SU-DHL-6 (cell line): ENCODE measurements at regions not wholly inside any gene's neighbourhood (a gene's known extent, or its start where the extent isn't known, plus 50 kb on each side); places are given as distances from the start of the nearest gene placed in this dataset.

ENCODE experiments used
- H2AFZ ChIP-seq: fragments of 200-600 bp; sonication (generic); 2 replicates; pipeline ENCODE4 v1.6.1; 2014; ENCODE audit warnings: low read depth, mild to moderate bottlenecking, moderate library complexity, mixed read lengths, antibody characterized with exemption, low read length; ENCODE audit not compliant: severe bottlenecking
- H3F3A ChIP-seq: fragments of 200-600 bp; shearing (Covaris generic); 2 replicates; pipeline ENCODE4 v1.6.0; 2016; ENCODE audit warnings: antibody characterized with exemption, mild to moderate bottlenecking; ENCODE audit not compliant: insufficient read depth
- H3K27ac ChIP-seq: fragments of 200-600 bp; sonication (generic); 2 replicates; pipeline ENCODE4 v1.5.1; 2016; ENCODE audit warnings: low read depth, mild to moderate bottlenecking, low read length, moderate library complexity, mixed read lengths
- H3K27me3 ChIP-seq: fragments of 200-600 bp; sonication (generic), shearing (Covaris generic); 2 replicates; pipeline ENCODE4 v1.6.0; 2014; ENCODE audit warnings: mild to moderate bottlenecking, low read length
- H3K36me3 ChIP-seq: fragments of 200-600 bp; sonication (generic); 2 replicates; pipeline ENCODE4 v1.6.1; 2014; ENCODE audit warnings: mild to moderate bottlenecking, low read length, mixed read lengths
- H3K4me2 ChIP-seq: fragments of 300-600, 200-600 bp; shearing (Covaris generic), sonication (generic); 2 replicates; pipeline ENCODE4 v1.6.0; 2014; ENCODE audit warnings: low read length, low read depth, mild to moderate bottlenecking; ENCODE audit not compliant: poor library complexity, severe bottlenecking
- H3K4me3 ChIP-seq: fragments of 200-600 bp; sonication (generic); 2 replicates; pipeline ENCODE4 v1.5.1; 2014; ENCODE audit warnings: antibody characterized with exemption, low read length, mild to moderate bottlenecking, mixed read lengths; ENCODE audit not compliant: insufficient read depth, poor library complexity, severe bottlenecking
- H3K79me2 ChIP-seq: fragments of 200-600 bp; sonication (generic); 2 replicates; pipeline ENCODE4 v1.6.1; 2014; ENCODE audit warnings: mild to moderate bottlenecking, low read length, moderate library complexity; ENCODE audit not compliant: insufficient read depth
- H3K9ac ChIP-seq: fragments of 200-600 bp; sonication (generic); 2 replicates; pipeline ENCODE4 v1.7.0; 2014; ENCODE audit warnings: mild to moderate bottlenecking, low read length
- H3K9me2 ChIP-seq: fragments of 200-600 bp; sonication (generic); replicated peaks from 2 replicates; pipeline ENCODE4 v1.6.1; 2014; ENCODE audit warnings: low read length; ENCODE audit not compliant: insufficient read depth
- H3K9me3 ChIP-seq: fragments of 200-600 bp; sonication (generic); 2 replicates; pipeline ENCODE4 v1.6.1; 2014; ENCODE audit warnings: low read length, mixed read lengths; ENCODE audit not compliant: insufficient read depth
- H4K20me1 ChIP-seq: fragments of 200-600 bp; sonication (generic); 2 replicates; pipeline ENCODE4 v1.6.1; 2014; ENCODE audit warnings: low read depth, mild to moderate bottlenecking, antibody characterized with exemption, low read length, moderate library complexity, mixed read lengths
- EZH2phosphoT487 ChIP-seq: fragments of 200-600 bp; sonication (generic), shearing (Covaris generic); conservative IDR thresholded peaks from 2 replicates; pipeline ENCODE4 v1.6.1; 2018; ENCODE audit warnings: mild to moderate bottlenecking, antibody characterized with exemption, low read length, moderate library complexity, mixed read lengths
- TF ChIP-seq, protein P1 (sequence below): fragments of 200-600 bp; sonication (generic); IDR thresholded peaks from one replicate; pipeline ENCODE4 v1.5.1; 2017; ENCODE audit warnings: antibody characterized with exemption, mild to moderate bottlenecking, low read length, moderate library complexity; ENCODE audit not compliant: insufficient read depth, poor library complexity, severe bottlenecking

- Histone ChIP-seq H3K9me2 (no peaks in the 10 kb centered on the region), H3K27me3 (no peaks in the 10 kb centered on the region), H3K79me2 (no peaks in the 10 kb centered on the region), H2AFZ (no peak overlapping the region), H3K27ac (no peak overlapping the region), H3F3A (no peaks in the 10 kb centered on the region), H3K4me2 (no peak overlapping the region), H3K4me3 (no peak overlapping the region), H3K9me3 (no peaks in the 10 kb centered on the region), H3K36me3 (no peaks in the 10 kb centered on the region), H3K9ac (no peak overlapping the region), H4K20me1 (no peaks in the 10 kb centered on the region)
- TF ChIP-seq EZH2phosphoT487 = no peak
- TF ChIP-seq, protein P1, sequence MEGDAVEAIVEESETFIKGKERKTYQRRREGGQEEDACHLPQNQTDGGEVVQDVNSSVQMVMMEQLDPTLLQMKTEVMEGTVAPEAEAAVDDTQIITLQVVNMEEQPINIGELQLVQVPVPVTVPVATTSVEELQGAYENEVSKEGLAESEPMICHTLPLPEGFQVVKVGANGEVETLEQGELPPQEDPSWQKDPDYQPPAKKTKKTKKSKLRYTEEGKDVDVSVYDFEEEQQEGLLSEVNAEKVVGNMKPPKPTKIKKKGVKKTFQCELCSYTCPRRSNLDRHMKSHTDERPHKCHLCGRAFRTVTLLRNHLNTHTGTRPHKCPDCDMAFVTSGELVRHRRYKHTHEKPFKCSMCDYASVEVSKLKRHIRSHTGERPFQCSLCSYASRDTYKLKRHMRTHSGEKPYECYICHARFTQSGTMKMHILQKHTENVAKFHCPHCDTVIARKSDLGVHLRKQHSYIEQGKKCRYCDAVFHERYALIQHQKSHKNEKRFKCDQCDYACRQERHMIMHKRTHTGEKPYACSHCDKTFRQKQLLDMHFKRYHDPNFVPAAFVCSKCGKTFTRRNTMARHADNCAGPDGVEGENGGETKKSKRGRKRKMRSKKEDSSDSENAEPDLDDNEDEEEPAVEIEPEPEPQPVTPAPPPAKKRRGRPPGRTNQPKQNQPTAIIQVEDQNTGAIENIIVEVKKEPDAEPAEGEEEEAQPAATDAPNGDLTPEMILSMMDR = no peak
Measured at GRCh38 chr12:69052613-69053408, 119.8 kb upstream of the CPM start.

- H3K9me3 ChIP-seq = no peaks in the 10 kb centered on the region
- no peaks in the 10 kb centered on the region for H3F3A ChIP-seq
- no peak overlapping the region for H3K4me2 ChIP-seq
- H3K9ac ChIP-seq = no peak overlapping the region
- H3K27me3 ChIP-seq = no peaks in the 10 kb centered on the region
- no peaks in the 10 kb centered on the region for H4K20me1 ChIP-seq
- no peak overlapping the region for H2AFZ ChIP-seq
- no peak overlapping the region for H3K27ac ChIP-seq
- no peaks in the 10 kb centered on the region for H3K79me2 ChIP-seq
- no peak overlapping the region for H3K4me3 ChIP-seq
- H3K9me2 ChIP-seq = no peaks in the 10 kb centered on the region
- no peaks in the 10 kb centered on the region for H3K36me3 ChIP-seq
- TF ChIP-seq EZH2phosphoT487 = no peak
- TF ChIP-seq, protein P1 = no peak
Measured at GRCh38 chr12:69054343-69055056, 121.5 kb upstream of the CPM start.

- Histone ChIP-seq H3K27ac (no peak overlapping the region), H4K20me1 (no peaks in the 10 kb centered on the region), H3K9me3 (no peaks in the 10 kb centered on the region), H3K79me2 (no peaks in the 10 kb centered on the region), H3F3A (no peaks in the 10 kb centered on the region), H3K9me2 (no peaks in the 10 kb centered on the region), H3K4me3 (no peak overlapping the region), H2AFZ (no peak overlapping the region), H3K4me2 (no peak overlapping the region), H3K36me3 (no peaks in the 10 kb centered on the region), H3K27me3 (no peaks in the 10 kb centered on the region), H3K9ac (no peak overlapping the region)
- TF ChIP-seq, protein P1 = no peak
- TF ChIP-seq EZH2phosphoT487 = no peak
Measured at GRCh38 chr12:69055280-69055679, 122.3 kb upstream of the CPM start.
